ENCODE measurements at regions not wholly inside any gene's neighbourhood (a gene's known extent, or its start where the extent isn't known, plus 50 kb on each side); places are given as distances from the start of the nearest gene placed in this dataset.

DNA sequence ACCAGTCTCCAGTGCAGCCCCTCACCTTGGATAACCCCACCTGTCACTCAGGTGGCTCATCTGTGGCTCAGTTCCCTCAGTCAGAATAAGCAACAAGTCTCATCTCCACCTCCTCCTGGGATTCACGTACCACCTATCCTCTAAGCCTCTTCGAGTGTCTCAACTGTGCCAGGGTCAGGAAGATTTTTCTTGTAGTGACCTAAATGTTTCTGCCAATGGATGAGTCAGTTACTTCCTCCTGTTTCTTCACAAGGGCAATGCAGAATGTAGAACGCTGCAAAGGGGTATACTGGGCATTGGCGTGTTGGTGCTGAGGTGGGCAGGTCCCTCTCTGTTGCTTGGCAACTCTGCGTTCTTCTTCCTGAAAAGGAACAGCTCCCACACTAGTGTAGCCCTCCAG is 213.3 kb upstream of the CXCR4 start:
- TF ChIP-seq, protein P1, sequence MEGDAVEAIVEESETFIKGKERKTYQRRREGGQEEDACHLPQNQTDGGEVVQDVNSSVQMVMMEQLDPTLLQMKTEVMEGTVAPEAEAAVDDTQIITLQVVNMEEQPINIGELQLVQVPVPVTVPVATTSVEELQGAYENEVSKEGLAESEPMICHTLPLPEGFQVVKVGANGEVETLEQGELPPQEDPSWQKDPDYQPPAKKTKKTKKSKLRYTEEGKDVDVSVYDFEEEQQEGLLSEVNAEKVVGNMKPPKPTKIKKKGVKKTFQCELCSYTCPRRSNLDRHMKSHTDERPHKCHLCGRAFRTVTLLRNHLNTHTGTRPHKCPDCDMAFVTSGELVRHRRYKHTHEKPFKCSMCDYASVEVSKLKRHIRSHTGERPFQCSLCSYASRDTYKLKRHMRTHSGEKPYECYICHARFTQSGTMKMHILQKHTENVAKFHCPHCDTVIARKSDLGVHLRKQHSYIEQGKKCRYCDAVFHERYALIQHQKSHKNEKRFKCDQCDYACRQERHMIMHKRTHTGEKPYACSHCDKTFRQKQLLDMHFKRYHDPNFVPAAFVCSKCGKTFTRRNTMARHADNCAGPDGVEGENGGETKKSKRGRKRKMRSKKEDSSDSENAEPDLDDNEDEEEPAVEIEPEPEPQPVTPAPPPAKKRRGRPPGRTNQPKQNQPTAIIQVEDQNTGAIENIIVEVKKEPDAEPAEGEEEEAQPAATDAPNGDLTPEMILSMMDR (IDR thresholded peaks at IDR 0.05): no peak
- no peak for TF ChIP-seq POLR2A (IDR thresholded peaks at IDR 0.05)
- TF ChIP-seq EP300 (IDR thresholded peaks at IDR 0.05): no peak

Data from gastroesophageal sphincter (tissue), 3 donors.